ENCODE measurements at regions not wholly inside any gene's neighbourhood (a gene's known extent, or its start where the extent isn't known, plus 50 kb on each side); places are given as distances from the start of the nearest gene placed in this dataset.

DNA sequence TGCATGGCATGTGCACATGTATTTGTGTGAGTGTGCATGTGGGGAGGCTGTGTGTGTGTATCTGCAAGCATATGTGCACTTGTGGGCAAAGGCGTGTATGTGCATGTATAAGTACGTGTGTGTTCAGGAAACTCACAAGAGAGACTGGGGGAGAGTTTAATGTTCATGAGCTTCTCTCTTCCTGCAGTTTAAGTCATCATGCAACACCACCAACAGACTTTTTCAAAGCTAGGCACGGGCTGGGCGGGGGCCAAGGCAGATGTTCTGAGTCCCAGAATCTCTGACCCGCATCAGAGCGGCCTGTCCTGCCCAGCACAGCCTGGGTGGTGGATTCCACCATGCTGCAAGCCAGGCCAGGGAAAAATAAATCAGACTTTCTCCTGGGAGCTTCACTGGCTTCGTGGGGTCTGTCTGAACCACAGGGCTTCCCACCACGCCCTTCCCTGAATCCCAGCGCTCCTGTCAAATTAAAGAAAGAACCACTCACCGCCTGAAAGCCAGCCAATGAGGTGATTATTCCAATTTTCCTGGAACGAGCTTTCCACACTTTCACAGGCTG, 75.7 kb downstream of the PITPNM2 start:
- TF ChIP-seq POLR2A (IDR thresholded peaks at IDR 0.05) = no peak
- TF ChIP-seq, protein P1, sequence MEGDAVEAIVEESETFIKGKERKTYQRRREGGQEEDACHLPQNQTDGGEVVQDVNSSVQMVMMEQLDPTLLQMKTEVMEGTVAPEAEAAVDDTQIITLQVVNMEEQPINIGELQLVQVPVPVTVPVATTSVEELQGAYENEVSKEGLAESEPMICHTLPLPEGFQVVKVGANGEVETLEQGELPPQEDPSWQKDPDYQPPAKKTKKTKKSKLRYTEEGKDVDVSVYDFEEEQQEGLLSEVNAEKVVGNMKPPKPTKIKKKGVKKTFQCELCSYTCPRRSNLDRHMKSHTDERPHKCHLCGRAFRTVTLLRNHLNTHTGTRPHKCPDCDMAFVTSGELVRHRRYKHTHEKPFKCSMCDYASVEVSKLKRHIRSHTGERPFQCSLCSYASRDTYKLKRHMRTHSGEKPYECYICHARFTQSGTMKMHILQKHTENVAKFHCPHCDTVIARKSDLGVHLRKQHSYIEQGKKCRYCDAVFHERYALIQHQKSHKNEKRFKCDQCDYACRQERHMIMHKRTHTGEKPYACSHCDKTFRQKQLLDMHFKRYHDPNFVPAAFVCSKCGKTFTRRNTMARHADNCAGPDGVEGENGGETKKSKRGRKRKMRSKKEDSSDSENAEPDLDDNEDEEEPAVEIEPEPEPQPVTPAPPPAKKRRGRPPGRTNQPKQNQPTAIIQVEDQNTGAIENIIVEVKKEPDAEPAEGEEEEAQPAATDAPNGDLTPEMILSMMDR (IDR thresholded peaks at IDR 0.05 in 4 of 5, conservative IDR thresholded peaks at IDR 0.05 in 1 of 5) = no peak
